Erythroblast (primary cell): ENCODE measurements at regions not wholly inside any gene's neighbourhood (a gene's known extent, or its start where the extent isn't known, plus 50 kb on each side); places are given as distances from the start of the nearest gene placed in this dataset.

Experiments
- GATA1 ChIP-seq: IDR thresholded peaks from 2 replicates; pipeline ENCODE4 v1.6.1; 2011; ENCODE audit warnings: low read depth, mild to moderate bottlenecking, control low read depth, low read length, moderate library complexity
- POLR2A ChIP-seq: IDR thresholded peaks from 2 replicates; pipeline ENCODE4 v1.6.1; 2011; ENCODE audit warnings: mild to moderate bottlenecking, low read length

GRCh38 chr4:155506745-155507144 is 130.0 kb upstream of the MAP9 start:
- TF ChIP-seq POLR2A (no peak), GATA1 (no peak)
